ENCODE measurements at regions not wholly inside any gene's neighbourhood (a gene's known extent, or its start where the extent isn't known, plus 50 kb on each side); places are given as distances from the start of the nearest gene placed in this dataset.
A peak's percentile ranks its signal among the peaks of the same experiment; 100 is the strongest.

DNA sequence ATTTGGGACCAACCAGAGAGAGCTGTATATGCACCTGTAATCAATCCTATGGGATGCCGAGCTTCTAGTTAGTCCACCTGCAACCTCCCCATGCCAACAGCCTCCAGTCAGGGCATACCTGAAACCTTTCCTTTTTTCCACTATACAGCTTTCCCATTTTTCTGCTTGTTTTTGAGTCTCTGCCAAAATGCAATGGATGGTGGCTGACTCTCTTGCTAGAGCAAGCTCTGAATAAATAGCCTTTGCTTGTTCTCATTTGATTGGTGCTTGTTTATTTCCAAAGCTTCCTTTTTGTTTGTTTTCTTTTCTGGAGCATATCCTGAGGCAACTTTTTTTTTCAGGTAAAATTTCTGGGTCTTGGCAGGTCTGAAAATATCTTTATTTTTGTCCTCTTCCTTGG is 58.0 kb upstream of the PLET1 start:
- no peaks in the 10 kb centered on the region for H3K9me3 ChIP-seq
- no peaks in the 10 kb centered on the region for H3K36me3 ChIP-seq
- TF ChIP-seq, protein P1, sequence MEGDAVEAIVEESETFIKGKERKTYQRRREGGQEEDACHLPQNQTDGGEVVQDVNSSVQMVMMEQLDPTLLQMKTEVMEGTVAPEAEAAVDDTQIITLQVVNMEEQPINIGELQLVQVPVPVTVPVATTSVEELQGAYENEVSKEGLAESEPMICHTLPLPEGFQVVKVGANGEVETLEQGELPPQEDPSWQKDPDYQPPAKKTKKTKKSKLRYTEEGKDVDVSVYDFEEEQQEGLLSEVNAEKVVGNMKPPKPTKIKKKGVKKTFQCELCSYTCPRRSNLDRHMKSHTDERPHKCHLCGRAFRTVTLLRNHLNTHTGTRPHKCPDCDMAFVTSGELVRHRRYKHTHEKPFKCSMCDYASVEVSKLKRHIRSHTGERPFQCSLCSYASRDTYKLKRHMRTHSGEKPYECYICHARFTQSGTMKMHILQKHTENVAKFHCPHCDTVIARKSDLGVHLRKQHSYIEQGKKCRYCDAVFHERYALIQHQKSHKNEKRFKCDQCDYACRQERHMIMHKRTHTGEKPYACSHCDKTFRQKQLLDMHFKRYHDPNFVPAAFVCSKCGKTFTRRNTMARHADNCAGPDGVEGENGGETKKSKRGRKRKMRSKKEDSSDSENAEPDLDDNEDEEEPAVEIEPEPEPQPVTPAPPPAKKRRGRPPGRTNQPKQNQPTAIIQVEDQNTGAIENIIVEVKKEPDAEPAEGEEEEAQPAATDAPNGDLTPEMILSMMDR (IDR thresholded peaks at IDR 0.05): no peak
- H3K4me1 ChIP-seq: peaks cover 0 to 37% of the 10 kb centered on the region in 2 donors
- no peak overlapping the region for H3K4me3 ChIP-seq
- H3K27ac ChIP-seq: peak overlapping the region; percentile 29 to 62
- no peak for DNase-seq (ENCODE audit: low spot score)
- no peaks in the 10 kb centered on the region for H3K27me3 ChIP-seq

DNA sequence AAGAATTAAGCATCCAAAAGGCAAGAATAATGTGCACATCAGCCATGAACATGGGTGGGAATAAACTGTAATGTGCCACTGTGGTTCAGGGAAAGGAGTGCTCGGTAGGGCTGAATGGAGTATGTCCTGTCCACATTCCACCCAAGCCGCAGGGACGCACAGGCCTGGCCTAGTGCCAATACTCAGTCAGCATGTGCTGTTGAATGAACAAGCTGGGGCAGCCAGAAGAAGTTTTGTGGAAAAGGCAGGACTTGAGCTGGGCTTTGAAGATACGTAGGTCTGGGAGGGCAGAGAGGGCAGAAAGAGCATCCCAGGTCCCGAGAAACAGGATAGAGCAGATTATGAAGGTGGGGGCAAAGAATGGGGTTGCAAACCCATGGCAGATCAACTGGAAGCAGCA is 60.0 kb upstream of the PLET1 start:
- H3K36me3 ChIP-seq: no peaks in the 10 kb centered on the region
- peak; percentile 84 for DNase-seq (ENCODE audit: low spot score)
- H3K27ac ChIP-seq: peak overlapping the region in 1 of 2 donors; percentile 29
- H3K9me3 ChIP-seq: no peaks in the 10 kb centered on the region
- TF ChIP-seq, protein P1 (IDR thresholded peaks at IDR 0.05): no peak
- peaks cover 0 to 37% of the 10 kb centered on the region in 2 donors for H3K4me1 ChIP-seq
- H3K27me3 ChIP-seq: no peaks in the 10 kb centered on the region
- no peak overlapping the region for H3K4me3 ChIP-seq

DNA sequence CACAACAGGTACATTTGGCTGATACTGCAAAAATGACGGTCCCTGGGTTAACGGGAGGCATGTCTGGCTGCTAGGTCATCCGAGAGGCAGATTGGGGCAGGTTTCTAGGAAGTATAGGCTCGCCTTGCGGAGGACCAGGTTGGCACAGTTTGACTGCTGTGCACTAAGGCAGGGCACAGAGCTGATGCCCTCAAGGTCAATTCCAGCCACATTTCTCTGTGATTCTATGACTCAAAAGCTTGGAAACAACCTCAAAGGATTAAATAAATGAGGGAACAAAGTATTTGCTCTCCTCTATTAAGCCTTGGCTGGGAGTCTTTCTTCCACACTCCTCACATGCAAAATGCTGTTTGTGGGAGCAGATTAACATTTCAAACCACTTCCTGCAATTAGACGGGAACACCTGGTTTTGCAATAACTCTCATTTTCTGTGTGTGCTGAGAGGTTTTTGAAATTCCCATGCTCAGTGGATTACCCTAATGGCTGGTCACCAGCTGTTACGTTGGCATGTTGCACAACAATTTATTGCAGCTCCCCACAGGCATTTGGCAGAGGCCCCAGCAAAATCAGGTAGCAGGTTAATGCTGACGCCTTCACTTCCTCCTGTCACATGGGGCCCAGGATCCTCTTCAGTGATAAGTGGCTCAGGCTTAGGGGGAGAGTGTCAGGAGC is 61.0 kb upstream of the PLET1 start:
- no peak overlapping the region for H3K4me3 ChIP-seq
- H3K9me3 ChIP-seq: no peaks in the 10 kb centered on the region
- H3K36me3 ChIP-seq: no peaks in the 10 kb centered on the region
- no peak for DNase-seq (ENCODE audit: low spot score)
- H3K4me1 ChIP-seq: peaks cover 0 to 37% of the 10 kb centered on the region in 2 donors
- TF ChIP-seq, protein P1 (IDR thresholded peaks at IDR 0.05): no peak
- peak overlapping the region in 1 of 2 donors; percentile 29 for H3K27ac ChIP-seq
- no peaks in the 10 kb centered on the region for H3K27me3 ChIP-seq

DNA sequence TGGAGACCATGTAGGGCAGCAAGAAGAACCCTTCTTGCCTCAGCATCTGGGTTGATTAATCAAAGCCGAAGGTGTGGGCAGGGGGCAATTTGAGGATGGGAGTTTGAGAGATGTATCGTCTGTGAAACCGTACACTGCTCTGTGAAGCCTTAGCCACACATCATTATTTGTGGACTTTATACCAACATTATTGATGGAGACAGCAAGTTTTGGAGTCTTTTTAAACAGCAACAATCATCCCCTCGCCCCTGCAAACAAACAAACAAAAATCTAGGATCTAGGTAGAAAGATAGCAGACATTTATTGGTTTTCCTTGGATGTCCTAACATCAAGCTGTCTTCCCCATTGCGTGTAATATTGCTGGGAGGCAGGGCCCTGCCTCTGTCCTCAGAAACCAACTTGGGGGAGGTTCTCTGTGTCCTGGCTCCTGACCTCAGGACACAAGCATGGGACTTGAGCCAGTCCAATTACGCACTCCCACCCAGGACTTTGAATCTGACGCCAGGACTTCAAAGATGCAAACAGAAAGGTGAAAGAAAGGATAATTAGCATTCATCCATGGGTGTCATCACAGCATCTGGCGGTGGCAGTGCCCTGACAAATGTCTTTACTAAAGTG is 61.6 kb upstream of the PLET1 start:
- H3K9me3 ChIP-seq: no peaks in the 10 kb centered on the region
- H3K4me1 ChIP-seq: peaks cover 0 to 37% of the 10 kb centered on the region in 2 donors
- H3K27me3 ChIP-seq: no peaks in the 10 kb centered on the region
- no peak overlapping the region for H3K4me3 ChIP-seq
- H3K27ac ChIP-seq: no peak overlapping the region
- no peaks in the 10 kb centered on the region for H3K36me3 ChIP-seq
- DNase-seq (ENCODE audit: low spot score): no peak
- TF ChIP-seq, protein P1 (IDR thresholded peaks at IDR 0.05): no peak

DNA sequence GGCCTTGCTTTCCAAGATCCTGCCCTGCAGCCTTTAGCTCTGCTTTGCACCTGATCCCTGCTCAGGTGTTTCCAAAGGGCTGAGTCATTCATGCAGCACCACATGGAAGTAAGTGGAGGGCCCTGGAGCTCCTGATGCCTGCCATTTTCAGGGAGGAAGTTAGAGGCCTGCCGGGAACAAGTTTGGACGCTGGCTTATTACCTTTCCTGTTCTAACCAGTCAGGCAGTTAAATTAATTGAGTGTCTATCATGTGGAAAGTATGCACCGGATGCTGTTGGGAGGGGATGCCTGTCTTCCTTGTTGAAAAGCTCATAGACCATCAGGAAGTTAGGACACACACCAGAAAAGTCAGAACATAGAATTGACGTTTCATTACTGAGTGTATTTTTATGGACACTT is 73.7 kb upstream of the PLET1 start:
- H3K27ac ChIP-seq: no peak overlapping the region
- no peaks in the 10 kb centered on the region for H3K9me3 ChIP-seq
- H3K4me1 ChIP-seq: no peaks in the 10 kb centered on the region
- H3K36me3 ChIP-seq: no peaks in the 10 kb centered on the region
- no peak for DNase-seq (ENCODE audit: low spot score)
- H3K27me3 ChIP-seq: no peaks in the 10 kb centered on the region
- no peak overlapping the region for H3K4me3 ChIP-seq
- TF ChIP-seq, protein P1 (IDR thresholded peaks at IDR 0.05): no peak
